HepG2 (cell line): ENCODE measurements at regions not wholly inside any gene's neighbourhood (a gene's known extent, or its start where the extent isn't known, plus 50 kb on each side); places are given as distances from the start of the nearest gene placed in this dataset.

Experiments
- ATAC-seq: fragments of 200-7000 bp; cut with Tn5 transposase; 3 replicates; pipeline ENCODE4 v1.9.1; 2020; ENCODE audit warnings: mild to moderate bottlenecking, moderate library complexity
- BruUV-seq: library from RNA; stranded (reverse); fragments of 400-500 nt; replicated peaks from 2 replicates; lab custom pipeline; 2021; lab: Mats Ljungman, UMichigan
- CTCF ChIA-PET: fragments of 300-600 bp; formaldehyde crosslinking; extraction: SDS; loops from one replicate; lab custom pipeline; 2021; ENCODE audit warnings: low total read pairs, inconsistent platforms, low intra/inter-chr PET ratio; lab: Yijun Ruan, JAX
- POLR2A ChIA-PET: fragments of 350-600 bp; sonication (Branson Sonifier 250); formaldehyde crosslinking; loops from one replicate; lab custom pipeline; 2020; ENCODE audit warnings: antibody characterized with exemption, inconsistent platforms; lab: Yijun Ruan, JAX
- DNase-seq: peaks from one replicate; pipeline ENCODE4 v3.0.0-alpha.2; 2015; ENCODE audit warnings: low spot score
- FAIRE-seq: peaks from 3 replicates; lab custom pipeline; 2011; peaks lifted over from hg19 to GRCh38; lab: Jason Lieb, UNC
- H2AFZ ChIP-seq: one replicate; pipeline ENCODE4 v1.6.1; 2011; ENCODE audit warnings: low read length, inconsistent platforms
- H3K27ac ChIP-seq: fragments of 300-600 bp; 3 replicates; pipeline ENCODE4 v1.8.0; 2011; ENCODE audit warnings: mixed run types, mild to moderate bottlenecking, mixed read lengths, low read length, inconsistent platforms; ENCODE audit not compliant: insufficient read depth; ENCODE audit errors: extremely low read length
- H3K27me3 ChIP-seq, 2 experiments: fragments of 200-600 bp in 1 of 2; 2 replicates in 1 of 2; 3 replicates in 1 of 2; pipeline versions ENCODE4 v1.6.0 to v1.8.0; 2011; ENCODE audit warnings: low read length in 2 of 2, mild to moderate bottlenecking in 2 of 2, moderate library complexity in 2 of 2, inconsistent platforms in 1 of 2; ENCODE audit not compliant: insufficient read depth in 2 of 2, control insufficient read depth in 1 of 2
- H3K36me3 ChIP-seq, 2 experiments: fragments of 200-600 bp in 1 of 2; replicated peaks in 1 of 2; 2 replicates in 1 of 2; 3 replicates in 1 of 2; pipeline versions ENCODE4 v1.5.1 to v1.8.0; 2011; ENCODE audit warnings: low read length in 2 of 2, inconsistent platforms in 1 of 2; ENCODE audit not compliant: insufficient read depth in 2 of 2, control insufficient read depth in 1 of 2
- H3K4me1 ChIP-seq: 2 replicates; pipeline ENCODE4 v1.5.1; 2012; ENCODE audit warnings: low read length, inconsistent platforms; ENCODE audit not compliant: insufficient read depth
- H3K4me2 ChIP-seq: 2 replicates; pipeline ENCODE4 v1.6.0; 2011; ENCODE audit warnings: low read depth, low read length, inconsistent platforms
- H3K4me3 ChIP-seq, 3 experiments: fragments of 200-600 bp in 1 of 3; sonication (generic), shearing (Covaris generic) in 1 of 3; replicated peaks in 1 of 3; 2 replicates each; pipeline ENCODE4 v1.5.1; 2011 to 2016; ENCODE audit warnings: low read length in 3 of 3, inconsistent platforms in 2 of 3, low read depth in 2 of 3, mild to moderate bottlenecking in 2 of 3, control low read depth in 1 of 3, mixed read lengths in 1 of 3; ENCODE audit not compliant: insufficient read depth in 1 of 3
- H3K79me2 ChIP-seq: one replicate; pipeline ENCODE4 v1.6.1; 2011; ENCODE audit warnings: low read length, inconsistent platforms; ENCODE audit not compliant: insufficient read depth
- H3K9ac ChIP-seq: 2 replicates; pipeline ENCODE4 v1.6.0; 2011; ENCODE audit warnings: mild to moderate bottlenecking, low read depth, low read length, inconsistent platforms; ENCODE audit not compliant: insufficient read depth
- H3K9me3 ChIP-seq: 2 replicates; pipeline ENCODE4 v1.5.1; 2012; ENCODE audit warnings: mild to moderate bottlenecking, low read length
- H4K20me1 ChIP-seq: 2 replicates; pipeline ENCODE4 v1.6.0; 2011; ENCODE audit warnings: inconsistent platforms, mild to moderate bottlenecking, low read length, moderate library complexity; ENCODE audit not compliant: insufficient read depth
- ELF1 ChIP-seq: sonication (generic); formaldehyde crosslinking; IDR thresholded peaks from 2 replicates; pipeline ENCODE4 v1.4.0; 2020; ENCODE audit warnings: missing genetic modification reagents
- PBX3 ChIP-seq: sonication (generic); formaldehyde crosslinking; IDR thresholded peaks from 2 replicates; pipeline ENCODE4 v1.8.1; 2023; ENCODE audit warnings: missing genetic modification reagents, inconsistent platforms, borderline replicate concordance
- PRDM4 ChIP-seq: sonication (generic); formaldehyde crosslinking; IDR thresholded peaks from 2 replicates; pipeline ENCODE4 v1.9.0; 2021; ENCODE audit warnings: missing genetic modification reagents, borderline replicate concordance
- SNAPC5 ChIP-seq: sonication (generic); formaldehyde crosslinking; IDR thresholded peaks from 2 replicates; pipeline ENCODE4 v1.8.1; 2023; ENCODE audit warnings: mild to moderate bottlenecking, missing genetic modification reagents, borderline replicate concordance
- THAP9 ChIP-seq: sonication (generic); formaldehyde crosslinking; IDR thresholded peaks from 2 replicates; pipeline ENCODE4; 2020; ENCODE audit warnings: missing genetic modification reagents, mild to moderate bottlenecking, borderline replicate concordance
- XBP1 ChIP-seq: sonication (generic); formaldehyde crosslinking; IDR thresholded peaks from 2 replicates; pipeline ENCODE4 v1.5.0; 2020; ENCODE audit warnings: missing genetic modification reagents
- ZBTB10 ChIP-seq: sonication (generic); formaldehyde crosslinking; IDR thresholded peaks from 2 replicates; pipeline ENCODE4 v1.4.0; 2020; ENCODE audit warnings: missing genetic modification reagents, borderline replicate concordance
- ZKSCAN5 ChIP-seq: sonication (generic); formaldehyde crosslinking; IDR thresholded peaks from 2 replicates; pipeline ENCODE4 v1.5.1; 2020; ENCODE audit warnings: mild to moderate bottlenecking, missing genetic modification reagents
- ZKSCAN8 ChIP-seq: IDR thresholded peaks from 2 replicates; pipeline ENCODE4 v1.6.1; 2016; ENCODE audit warnings: borderline replicate concordance, missing genetic modification reagents, missing compliant biosample characterization
- ZNF280D ChIP-seq: sonication (generic); formaldehyde crosslinking; IDR thresholded peaks from 2 replicates; pipeline ENCODE4 v1.5.1; 2020; ENCODE audit warnings: mild to moderate bottlenecking, missing genetic modification reagents
- ZNF652 ChIP-seq: IDR thresholded peaks from 2 replicates; pipeline ENCODE4 v1.6.1; 2016; ENCODE audit warnings: low read depth, borderline replicate concordance
- WGBS: methylation state at CpG from one replicate; pipeline ENCODE4 v1.1.6; 2017; ENCODE audit warnings: low lambda C conversion rate; 5-methylcytosine and 5-hydroxymethylcytosine counted together
- in situ Hi-C: cut with HindIII; loops from 2 replicates; pipeline ENCODE4 v1.10.0; 2017; ENCODE audit warnings: low pct_unique_long_range_greater_than_20kb; ENCODE audit not compliant: extremely low pct_ligation_motif_present
- intact Hi-C: fragments of 100-400 bp; cut with micrococcal nuclease; formaldehyde crosslinking; loops from one replicate; pipeline ENCODE4 v1.10.0; 2022; ENCODE audit not compliant: unreplicated experiment

- Histone ChIP-seq H3K9ac (no peak overlapping the region), H3K4me1 (no peaks in the 10 kb centered on the region), H3K27ac (no peak overlapping the region), H3K4me2 (no peak overlapping the region), H3K4me3 (no peak overlapping the region), H3K9me3 (no peaks in the 10 kb centered on the region), H3K27me3 (no peaks in the 10 kb centered on the region), H3K79me2 (no peaks in the 10 kb centered on the region), H4K20me1 (no peaks in the 10 kb centered on the region), H3K36me3 (no peaks in the 10 kb centered on the region), H2AFZ (no peak overlapping the region)
- no peak for DNase-seq
- no TSS peak for BruUV-seq
- intact Hi-C loops = loop anchor here (10.0 kb wide), 1 partner anchor 309 kb away; no protein-coding TSS in a partner anchor
- no peak for FAIRE-seq
- in situ Hi-C loops = no loop called here
- ChIA-PET CTCF (no interaction called here), POLR2A (no interaction called here)
- no peak for ATAC-seq
- WGBS = 89% methylated on average over 1 of the region's 1 CpG
- TF ChIP-seq XBP1 (CRISPR knock-in tag) (no peak), ZKSCAN5 (CRISPR knock-in tag) (no peak), ELF1 (CRISPR knock-in tag) (no peak), ZNF280D (CRISPR knock-in tag) (no peak), THAP9 (CRISPR knock-in tag) (no peak), PRDM4 (no peak), ZBTB10 (CRISPR knock-in tag) (no peak), SNAPC5 (CRISPR knock-in tag) (no peak), PBX3 (CRISPR knock-in tag) (no peak), ZKSCAN8 (CRISPR knock-in tag) (no peak), ZNF652 (no peak)
Observed at GRCh38 chrX:10795721-10796120, 175.3 kb upstream of the MID1 start.
